Dermis blood vessel endothelial cell (primary cell): ENCODE measurements at regions not wholly inside any gene's neighbourhood (a gene's known extent, or its start where the extent isn't known, plus 50 kb on each side); places are given as distances from the start of the nearest gene placed in this dataset.
"Not testable (repeated sequence)": the region's sequence is repeated elsewhere in the genome, so short reads cannot be mapped to it uniquely, and the experiment has no call there.

Experiments
- DNase-seq: peaks from one replicate; pipeline ENCODE4 v3.0.0; 2010

- not testable (repeated sequence) for DNase-seq
These were observed 1119.0 kb downstream of the NXPH1 start for GRCh38 chr7:9552431-9552830.

- DNase-seq: no peak
These were observed 1124.4 kb downstream of the NXPH1 start for GRCh38 chr7:9557853-9558252.

DNA sequence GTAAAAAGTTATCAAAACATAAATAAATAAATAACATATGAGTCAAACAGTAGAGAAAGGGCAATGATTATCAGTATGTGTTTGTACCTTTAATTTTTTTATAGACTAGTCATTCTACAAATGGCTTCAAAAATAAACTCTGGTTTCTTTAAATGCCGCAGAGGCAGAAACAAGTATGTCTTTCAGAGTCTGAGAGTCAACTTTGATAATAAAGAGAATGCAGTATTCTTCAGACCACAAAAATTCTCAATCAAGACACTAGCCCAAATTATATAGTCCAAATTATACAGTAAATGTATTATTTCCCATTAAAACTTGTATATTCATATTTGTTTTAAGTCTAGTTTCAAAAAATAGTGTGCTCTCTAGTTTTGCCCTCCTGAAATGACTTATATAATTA lies 1142.3 kb downstream of the NXPH1 start:
- DNase-seq: no peak

- no peak for DNase-seq
These were observed 1149.4 kb downstream of the NXPH1 start for GRCh38 chr7:9582824-9583223.

DNA sequence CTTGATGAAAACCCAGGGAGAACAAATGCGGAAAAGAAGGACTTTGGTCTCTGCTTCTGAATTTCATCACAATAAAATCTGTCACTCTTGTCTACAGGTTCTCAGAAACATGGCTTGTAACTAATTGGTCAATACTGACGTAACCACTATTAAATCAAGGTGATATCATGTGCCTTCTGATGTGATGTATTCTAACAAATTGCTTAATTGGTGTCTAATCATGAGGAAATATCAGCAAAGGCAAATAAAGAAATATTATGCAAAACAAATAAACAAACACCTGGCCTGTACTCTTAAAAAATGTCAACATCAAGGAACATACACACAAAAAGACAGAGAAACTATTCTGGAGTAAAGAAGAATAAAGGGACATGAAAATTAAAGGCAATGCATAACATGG lies 1165.0 kb downstream of the NXPH1 start:
- DNase-seq: no peak

- DNase-seq: no peak
These were observed 1167.6 kb downstream of the NXPH1 start for GRCh38 chr7:9600974-9601373.

- no peak for DNase-seq
These were observed 1169.9 kb downstream of the NXPH1 start for GRCh38 chr7:9603291-9603690.

DNA sequence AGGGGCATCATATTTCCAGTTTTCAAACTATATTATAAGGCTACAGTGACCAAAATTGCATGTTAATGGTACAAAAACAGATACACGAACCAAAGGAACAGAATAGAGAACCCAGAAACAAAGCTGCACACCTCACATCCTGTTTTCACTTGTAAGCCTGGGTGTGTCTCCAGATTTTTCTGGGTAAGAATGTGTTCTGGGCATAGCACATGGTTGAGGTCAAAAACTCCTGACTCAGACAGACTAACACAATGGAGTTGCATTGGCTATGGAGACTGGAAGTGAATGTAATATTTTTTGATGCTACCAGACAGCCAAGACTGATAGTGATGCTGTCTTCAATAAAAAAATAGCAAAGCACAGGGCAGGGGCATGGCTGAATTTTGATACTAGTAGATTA lies 1175.2 kb downstream of the NXPH1 start:
- no peak for DNase-seq

DNA sequence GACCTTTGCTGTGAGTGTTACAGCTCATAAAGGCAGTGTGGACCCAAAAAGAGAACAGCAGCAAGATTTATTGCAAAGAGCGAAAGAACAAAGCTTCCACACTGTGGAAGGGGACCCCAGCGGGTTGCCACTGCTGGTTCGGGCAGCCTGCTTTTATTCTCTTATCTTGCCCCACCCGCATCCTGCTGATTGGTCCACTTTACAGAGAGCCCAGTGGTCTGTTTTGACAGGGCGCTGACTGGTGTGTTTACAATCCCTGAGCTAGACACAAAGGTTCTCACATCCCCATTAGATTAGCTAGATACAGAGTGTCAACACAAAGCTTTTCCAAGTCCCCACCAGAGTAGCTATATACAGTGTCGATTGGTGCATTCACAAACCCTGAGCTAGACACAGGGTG lies 1187.5 kb downstream of the NXPH1 start:
- DNase-seq: not testable (repeated sequence)

DNA sequence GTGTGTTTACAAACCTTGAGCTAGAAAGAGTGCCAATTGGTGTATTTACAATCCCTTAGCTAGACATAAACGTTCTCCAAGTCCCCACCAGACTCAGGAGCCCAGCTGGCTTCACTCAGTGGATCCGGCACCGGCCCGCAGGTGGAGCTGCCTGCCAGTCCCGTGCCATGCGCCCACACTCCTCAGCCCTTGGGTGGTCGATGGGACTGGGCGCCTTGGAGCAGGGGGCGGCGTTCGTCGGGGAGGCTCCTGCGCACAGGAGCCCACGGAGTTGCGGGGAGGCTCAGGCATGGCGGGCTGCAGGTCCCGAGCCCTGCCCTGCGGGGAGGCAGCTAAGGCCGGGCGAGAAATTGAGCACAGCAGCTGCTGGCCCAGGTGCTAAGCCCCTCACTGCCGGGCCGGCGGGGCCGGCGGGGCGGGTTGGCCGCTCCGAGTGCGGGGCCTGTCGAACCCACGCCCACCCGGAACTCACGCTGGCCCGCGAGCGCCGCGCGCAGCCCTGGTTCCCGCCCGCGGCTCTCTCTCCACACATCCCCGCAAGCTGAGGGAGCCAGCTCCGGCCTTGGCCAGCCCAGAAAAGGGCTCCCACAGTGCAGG lies 1188.0 kb downstream of the NXPH1 start:
- DNase-seq: not testable (repeated sequence)

GRCh38 chr7:9621927-9622326 lies 1188.5 kb downstream of the NXPH1 start:
- DNase-seq: no peak

GRCh38 chr7:9625953-9626352 lies 1192.5 kb downstream of the NXPH1 start:
- no peak for DNase-seq

GRCh38 chr7:9645756-9646155 lies 1212.3 kb downstream of the NXPH1 start:
- DNase-seq: no peak

DNA sequence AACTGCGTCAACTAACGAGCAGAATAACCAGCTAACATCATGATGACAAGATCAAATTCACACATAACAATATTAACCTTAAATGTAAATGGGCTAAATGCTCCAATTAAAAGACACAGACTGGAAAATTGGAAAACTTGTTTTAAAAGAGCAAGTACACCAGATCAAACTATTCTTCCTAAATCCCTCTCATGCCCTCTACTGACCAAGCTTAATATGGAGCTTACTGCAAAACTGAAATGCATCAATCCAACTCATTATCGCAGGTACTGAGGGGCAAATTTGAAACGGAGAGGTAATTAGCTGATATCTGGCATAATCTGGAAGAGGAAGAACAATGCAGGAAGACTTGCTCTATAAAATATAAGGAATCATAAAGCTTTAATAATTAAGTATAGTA lies 1223.8 kb downstream of the NXPH1 start:
- DNase-seq: no peak

GRCh38 chr7:9671979-9672917 lies 1238.8 kb downstream of the NXPH1 start:
- DNase-seq: no peak

DNA sequence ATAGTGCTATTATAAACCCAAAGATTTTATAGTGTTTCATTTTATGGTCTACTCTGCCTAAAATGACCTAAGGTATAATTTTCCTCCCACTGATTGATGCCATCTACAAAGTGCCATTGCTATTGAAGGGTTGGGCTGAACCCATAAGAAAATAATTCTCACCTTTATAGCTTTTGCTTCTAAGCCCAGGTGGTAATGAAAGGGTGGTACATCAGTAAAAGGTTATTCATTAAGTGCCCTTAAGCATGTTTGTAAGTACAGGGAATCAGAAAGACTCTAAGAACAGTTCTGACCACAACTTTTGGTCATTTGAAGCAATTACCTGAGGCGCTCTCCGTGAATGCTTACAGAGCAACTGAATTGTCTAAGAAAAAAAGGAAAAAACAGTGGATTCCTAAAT lies 1247.3 kb downstream of the NXPH1 start:
- no peak for DNase-seq

DNA sequence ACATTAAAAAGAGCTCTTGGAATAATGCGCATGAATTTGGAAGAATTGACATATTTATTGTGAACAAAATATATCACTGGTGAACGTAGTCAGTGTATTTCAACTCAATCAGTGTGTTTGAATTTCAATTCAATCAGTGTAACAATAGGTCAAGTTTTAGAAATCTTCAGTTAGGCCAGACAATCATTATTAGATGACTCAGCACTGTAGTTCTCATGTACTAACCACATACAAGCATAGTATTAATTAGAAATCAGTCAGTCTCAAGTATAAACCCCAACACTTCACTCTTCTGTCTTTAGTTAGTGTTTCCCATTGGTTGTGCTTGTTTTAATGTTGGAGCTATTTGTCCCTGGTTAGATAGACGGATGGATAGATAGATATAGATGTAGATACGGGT lies 1247.9 kb downstream of the NXPH1 start:
- DNase-seq: no peak

GRCh38 chr7:9691286-9691685 lies 1257.9 kb downstream of the NXPH1 start:
- no peak for DNase-seq

DNA sequence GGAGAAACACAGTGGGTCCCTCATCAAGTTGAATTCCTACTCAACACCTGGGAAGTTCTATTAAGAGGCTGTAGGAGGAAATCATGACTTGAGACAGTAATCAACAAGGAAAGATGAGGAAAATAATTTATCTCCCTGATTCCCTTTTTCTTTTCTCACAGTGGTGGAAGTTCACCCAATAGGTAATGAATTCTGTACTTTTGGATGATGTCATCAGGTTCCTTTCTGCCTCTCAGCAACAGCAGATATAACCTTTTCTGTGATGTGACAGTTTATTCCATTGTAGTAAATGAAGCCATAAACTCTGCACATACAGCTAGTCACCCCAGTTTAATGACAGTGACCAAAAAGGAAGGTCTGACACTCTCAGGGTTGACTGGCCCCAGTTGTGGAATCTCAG lies 1265.0 kb downstream of the NXPH1 start:
- no peak for DNase-seq

GRCh38 chr7:9709216-9709615 lies 1264.5 kb upstream of the PHF14 start:
- no peak for DNase-seq

DNA sequence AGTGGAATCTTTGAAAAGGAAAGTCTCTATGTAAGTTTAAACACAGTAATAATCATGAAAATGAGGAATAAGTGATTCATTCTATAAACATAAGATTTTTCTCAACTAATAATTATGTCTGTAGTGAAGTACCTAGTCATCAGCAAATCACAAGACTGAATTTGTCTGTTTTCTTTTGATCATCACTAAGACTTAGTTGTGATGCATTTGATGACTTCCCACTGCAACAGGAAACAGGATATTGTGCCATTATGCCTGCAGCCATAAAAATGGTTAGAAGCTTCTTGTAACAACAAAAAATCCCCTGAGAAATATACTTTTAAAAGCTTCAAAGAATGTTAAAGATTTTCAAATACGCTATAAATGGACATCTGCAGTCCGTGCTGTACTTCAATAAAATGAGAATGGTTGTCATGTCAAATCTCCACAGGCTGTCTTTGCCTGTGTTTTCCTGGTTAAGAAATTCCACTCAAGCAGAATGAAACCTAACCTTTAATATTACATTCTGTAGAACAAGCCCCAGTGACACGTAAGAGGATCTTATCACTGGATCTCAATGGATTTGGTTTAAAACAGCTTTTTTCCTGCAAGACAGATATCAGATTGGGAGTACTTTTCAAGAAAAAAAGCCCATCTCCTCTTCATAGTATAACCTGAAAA lies 1262.3 kb upstream of the PHF14 start:
- DNase-seq: no peak

GRCh38 chr7:9718071-9718661 lies 1255.5 kb upstream of the PHF14 start:
- no peak for DNase-seq

DNA sequence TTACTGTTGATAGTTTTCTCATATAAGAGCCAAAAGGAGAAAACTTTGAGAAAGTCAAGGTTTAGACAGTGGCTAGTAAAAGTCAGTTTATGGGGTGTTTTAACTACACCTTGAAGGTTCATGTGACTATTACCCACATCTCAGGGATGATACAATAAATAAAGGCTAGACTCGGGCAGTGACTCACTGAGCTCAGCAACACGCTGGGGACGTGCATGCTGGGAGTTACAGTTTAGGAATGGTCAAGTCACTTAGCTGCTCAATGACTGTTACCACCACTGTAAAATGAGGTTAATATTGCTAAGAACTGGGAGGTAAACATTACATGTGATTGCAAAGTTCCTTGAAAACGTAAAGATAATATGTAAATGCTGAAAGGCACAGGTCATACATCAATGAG lies 1254.4 kb upstream of the PHF14 start:
- DNase-seq: no peak
